GM21723 (cell line): ENCODE measurements at regions not wholly inside any gene's neighbourhood (a gene's known extent, or its start where the extent isn't known, plus 50 kb on each side); places are given as distances from the start of the nearest gene placed in this dataset.
A peak's percentile ranks its signal among the peaks of the same experiment; 100 is the strongest.
"Not testable (repeated sequence)": the region's sequence is repeated elsewhere in the genome, so short reads cannot be mapped to it uniquely, and the experiment has no call there.

Experiments used
- ATAC-seq: cut with Tn5 transposase; IDR thresholded peaks from one replicate; pipeline ENCODE4 v1.9.1; 2021; ENCODE audit warnings: mild to moderate bottlenecking, moderate library complexity; ENCODE audit not compliant: unreplicated experiment

GRCh38 chr21:36246080-36246631 lies 73.8 kb upstream of the MORC3 start:
- ATAC-seq, result no peak

- no peak for ATAC-seq
Observed at GRCh38 chr21:36247316-36248010, 72.5 kb upstream of the MORC3 start.

GRCh38 chr21:36249576-36250422 lies 70.2 kb upstream of the MORC3 start:
- no peak for ATAC-seq

GRCh38 chr21:36250423-36251075 lies 69.4 kb upstream of the MORC3 start:
- no peak for ATAC-seq

GRCh38 chr21:36254106-36254941 lies 65.7 kb upstream of the MORC3 start:
- no peak for ATAC-seq

- ATAC-seq, result peak; percentile 64
Observed at GRCh38 chr21:36255663-36256062, 64.3 kb upstream of the MORC3 start.

GRCh38 chr21:36257657-36258056 lies 62.3 kb upstream of the MORC3 start:
- ATAC-seq, result no peak

GRCh38 chr21:36260030-36260787 lies 59.8 kb upstream of the MORC3 start:
- ATAC-seq, result no peak

- ATAC-seq, result no peak
Observed at GRCh38 chr21:36260802-36261201, 59.2 kb upstream of the MORC3 start.

GRCh38 chr21:36261459-36261858 lies 58.5 kb upstream of the MORC3 start:
- no peak for ATAC-seq

- ATAC-seq, result no peak
Observed at GRCh38 chr21:36263797-36264196, 56.2 kb upstream of the MORC3 start.

- no peak for ATAC-seq
Observed at GRCh38 chr21:36265431-36265830, 54.6 kb upstream of the MORC3 start.

GRCh38 chr21:36267828-36268227 lies 52.2 kb upstream of the MORC3 start:
- ATAC-seq, result not testable (repeated sequence)

GRCh38 chr21:36268264-36268663 lies 51.7 kb upstream of the MORC3 start:
- ATAC-seq, result not testable (repeated sequence)
